T1000 (cell line): ENCODE measurements at regions not wholly inside any gene's neighbourhood (a gene's known extent, or its start where the extent isn't known, plus 50 kb on each side); places are given as distances from the start of the nearest gene placed in this dataset.
"Not testable (repeated sequence)": the region's sequence is repeated elsewhere in the genome, so short reads cannot be mapped to it uniquely, and the experiment has no call there.

Source experiments
- DNase-seq: peaks from one replicate; lab custom pipeline; 2025; ENCODE audit warnings: mixed read lengths; lab: John Stamatoyannopoulos, UW

DNA sequence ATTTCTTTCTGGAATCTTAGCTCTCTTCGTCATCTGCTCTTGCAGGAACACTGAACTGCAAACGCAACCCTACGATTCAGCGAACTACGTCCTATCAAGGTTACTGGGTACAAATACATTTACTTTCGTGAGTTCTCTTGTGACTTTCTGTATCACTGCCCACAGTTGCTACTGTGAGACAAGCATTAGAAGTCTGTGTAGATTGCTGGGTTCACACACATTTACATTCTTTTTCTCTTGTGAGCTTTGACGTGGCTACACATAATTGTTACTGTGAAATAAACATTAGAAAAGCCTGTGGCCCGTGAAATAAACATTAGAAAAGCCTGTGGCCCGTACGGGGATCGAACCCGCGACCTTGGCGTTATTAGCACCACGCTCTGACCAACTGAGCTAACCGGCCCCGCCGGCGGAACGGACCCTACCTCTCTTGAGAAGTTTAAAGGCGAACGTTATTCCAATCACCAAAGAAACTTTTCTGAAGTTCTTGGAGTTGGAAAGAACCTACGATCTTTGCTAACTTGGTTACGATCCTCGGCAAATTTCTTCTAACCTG lies 61.2 kb upstream of the ZNF322 start:
- DNase-seq, result not testable (repeated sequence)

DNA sequence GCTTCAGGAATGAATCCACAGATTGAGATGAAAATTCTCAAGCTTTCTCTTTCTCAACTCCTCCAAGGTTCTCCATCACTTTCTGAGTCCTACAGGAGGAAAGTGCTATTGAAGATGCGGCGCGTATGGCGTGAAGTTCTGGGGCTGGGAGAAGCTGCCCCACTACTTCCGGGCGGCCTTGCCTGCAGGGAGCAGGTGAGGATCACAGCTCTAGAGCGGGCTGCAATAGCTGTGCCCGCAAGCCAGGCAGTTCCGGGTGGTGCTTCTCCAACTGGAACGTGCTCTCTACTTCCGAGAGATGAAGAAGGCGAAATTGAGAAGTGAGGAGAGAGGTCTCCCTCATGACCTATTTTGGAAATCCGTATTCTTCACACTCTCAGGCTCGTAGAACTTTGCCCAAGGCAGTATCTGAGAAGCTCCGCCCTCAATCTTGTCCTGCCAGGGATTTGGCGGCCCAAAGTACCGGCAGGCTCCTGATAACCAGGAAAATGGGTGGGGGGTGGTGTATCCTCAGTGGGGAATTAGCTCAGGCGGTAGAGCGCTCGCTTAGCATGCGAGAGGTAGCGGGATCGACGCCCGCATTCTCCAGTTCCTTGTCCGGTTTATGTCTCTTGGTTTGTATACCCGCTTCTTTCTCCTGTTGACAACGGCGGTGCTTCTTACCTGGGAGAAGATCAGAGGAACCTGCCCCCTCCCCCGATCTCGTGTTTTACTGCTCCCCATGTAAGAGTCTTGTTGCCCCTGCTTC lies 70.6 kb upstream of the ZNF322 start:
- not testable (repeated sequence) for DNase-seq

DNA sequence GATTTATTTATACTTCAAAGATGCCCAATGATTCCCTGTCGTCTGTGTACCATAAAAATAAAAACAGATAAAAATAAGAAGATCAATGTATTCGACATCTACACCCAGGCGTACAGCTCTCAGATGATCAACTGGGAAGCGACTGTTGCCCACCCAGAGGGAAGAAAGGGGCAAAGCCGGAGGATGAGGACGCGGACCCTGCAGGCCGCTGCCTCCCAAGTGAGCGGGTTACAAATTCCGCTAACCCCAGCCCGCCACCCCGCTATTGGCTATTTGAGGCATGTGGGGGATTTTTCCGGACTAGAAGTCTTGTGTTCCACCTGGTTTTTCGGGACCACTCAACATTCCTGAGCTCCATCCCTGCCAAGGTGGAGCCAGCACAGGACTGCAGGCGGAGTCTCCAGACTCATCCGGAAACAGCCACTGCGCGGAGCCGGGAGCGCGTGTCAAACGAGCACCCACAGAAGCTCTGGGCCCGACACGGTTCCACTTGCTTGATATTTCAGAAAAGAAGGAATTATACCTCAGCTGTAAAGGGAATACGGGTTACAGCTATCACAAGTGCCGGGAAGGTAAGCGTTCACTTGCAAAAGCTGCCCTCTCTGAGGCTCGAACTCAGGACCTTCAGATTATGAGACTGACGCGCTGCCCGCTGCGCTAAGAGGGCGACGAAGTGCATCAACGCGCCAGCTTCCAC lies 75.4 kb upstream of the ZNF322 start:
- not testable (repeated sequence) for DNase-seq

DNA sequence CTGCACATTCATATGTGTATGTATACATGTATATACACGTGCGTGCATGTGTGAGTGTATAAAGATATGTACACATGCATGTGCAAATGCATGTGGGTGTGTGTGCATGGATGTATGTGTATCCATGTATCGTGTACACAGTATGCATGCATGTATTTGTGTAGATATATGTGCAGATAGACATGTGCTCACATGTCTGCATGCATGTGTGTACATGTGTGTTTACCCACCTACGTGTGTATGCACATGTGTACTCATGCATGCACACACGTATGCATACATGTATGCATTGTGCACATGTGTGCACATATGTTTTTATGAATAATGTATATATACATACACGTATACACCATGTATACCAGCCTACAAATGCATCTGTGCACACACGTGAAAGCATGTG lies 80.3 kb upstream of the ZNF322 start:
- no peak for DNase-seq

DNA sequence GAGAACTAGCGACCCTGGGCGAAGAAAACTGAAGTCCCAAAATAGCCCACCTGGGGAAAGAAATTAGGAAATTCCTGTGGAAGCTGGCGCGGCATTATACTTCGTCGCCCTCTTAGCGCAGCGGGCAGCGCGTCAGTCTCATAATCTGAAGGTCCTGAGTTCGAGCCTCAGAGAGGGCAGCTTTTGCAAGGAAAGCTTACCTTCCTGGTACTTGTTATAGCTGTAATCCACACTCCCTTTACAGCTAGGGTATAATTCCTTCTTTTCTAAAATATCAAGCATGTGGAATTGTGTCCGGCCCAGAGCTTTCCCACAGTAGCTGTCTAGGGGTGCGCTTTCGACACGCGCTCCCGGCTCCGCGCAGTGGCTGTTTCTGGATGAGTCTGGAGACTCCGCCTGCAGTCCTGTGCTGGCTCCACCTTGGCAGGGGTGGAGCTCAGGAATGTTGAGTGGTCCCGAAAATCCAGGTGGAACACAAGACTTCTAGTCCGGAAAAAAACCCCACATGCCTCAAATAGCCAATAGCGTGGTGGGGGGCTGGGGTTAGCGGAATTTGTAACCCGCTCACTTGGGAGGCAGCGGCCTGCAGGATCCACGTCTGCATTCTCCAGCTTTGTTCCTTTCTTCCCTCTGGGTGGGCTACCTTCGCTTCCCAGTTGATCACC lies 83.7 kb upstream of the ZNF322 start:
- no peak for DNase-seq

DNA sequence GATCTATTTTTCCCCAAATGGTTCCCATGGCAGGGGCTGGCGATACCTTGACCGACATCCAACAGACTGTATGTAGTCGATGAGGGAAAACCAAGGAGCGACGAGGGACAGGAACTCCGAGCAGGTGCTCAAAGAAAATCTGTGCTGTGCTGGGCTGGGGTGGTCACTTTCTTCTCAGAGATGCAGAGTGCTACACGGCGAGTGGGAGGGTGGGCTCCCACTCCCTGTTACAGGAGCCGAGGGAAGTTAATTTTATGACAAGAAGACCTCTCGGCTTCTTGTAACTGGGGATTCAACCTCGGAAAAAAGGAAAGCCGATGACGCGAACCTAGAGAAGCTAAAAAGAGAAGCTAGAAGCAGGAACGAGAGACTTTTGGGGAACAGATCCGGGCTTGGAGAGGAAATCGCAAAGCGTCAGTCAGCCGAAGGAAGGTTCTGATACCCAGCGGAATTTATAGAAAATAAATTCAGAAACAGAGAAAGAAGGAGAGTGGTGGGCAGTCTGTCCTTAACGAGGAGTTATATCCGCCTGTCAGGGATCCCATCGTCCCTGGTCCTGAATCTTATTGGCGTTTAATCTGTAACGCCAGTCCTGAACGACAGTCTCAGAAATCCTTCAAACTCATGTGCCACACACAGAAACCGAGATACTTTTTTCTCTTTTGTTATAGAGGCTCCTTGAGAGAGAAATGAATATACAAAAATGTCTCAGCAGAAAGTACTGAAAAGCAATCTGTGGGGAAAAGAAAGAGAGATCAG lies 84.6 kb upstream of the ZNF322 start:
- DNase-seq, result no peak

DNA sequence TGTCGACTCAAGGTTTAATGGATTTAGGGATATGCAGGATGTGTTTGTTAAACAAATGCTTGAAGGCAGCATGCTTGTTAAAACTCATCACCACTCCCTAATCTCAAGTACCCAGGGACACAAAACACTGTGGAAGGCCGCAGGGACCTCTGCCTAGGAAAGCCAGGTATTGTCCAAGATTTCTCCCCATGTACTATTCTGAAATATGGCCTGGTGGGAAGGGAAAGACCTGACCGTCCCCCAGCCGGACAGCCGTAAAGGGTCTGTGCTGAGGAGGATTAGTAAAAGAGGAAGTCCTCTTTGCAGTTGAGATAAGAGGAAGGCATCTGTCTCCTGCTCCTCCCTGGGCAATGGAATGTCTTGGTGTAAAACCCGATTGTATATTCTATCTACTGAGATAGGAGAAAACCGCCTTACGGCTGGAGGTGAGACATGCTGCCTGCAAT lies 85.3 kb upstream of the ZNF322 start:
- DNase-seq, result not testable (repeated sequence)

DNA sequence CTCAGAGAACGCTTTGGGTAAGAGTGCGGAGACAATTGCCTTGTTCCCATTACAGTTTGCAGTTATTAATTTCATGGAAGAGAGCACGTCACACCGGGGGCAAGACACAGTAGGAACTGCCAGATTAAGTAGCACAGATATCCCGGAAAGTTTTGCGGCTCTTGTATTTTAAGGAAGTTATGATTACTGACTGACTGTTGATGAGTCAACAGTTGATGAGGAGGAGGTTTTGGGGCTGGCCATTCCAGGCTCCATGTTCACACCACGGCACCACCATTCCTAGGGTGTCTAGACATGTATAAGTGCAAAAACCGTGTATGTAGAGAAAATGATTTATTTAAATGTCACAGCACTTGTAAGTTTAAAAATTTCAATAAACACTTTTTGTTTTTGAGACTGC lies 86.4 kb upstream of the ZNF322 start:
- DNase-seq, result not testable (repeated sequence)

DNA sequence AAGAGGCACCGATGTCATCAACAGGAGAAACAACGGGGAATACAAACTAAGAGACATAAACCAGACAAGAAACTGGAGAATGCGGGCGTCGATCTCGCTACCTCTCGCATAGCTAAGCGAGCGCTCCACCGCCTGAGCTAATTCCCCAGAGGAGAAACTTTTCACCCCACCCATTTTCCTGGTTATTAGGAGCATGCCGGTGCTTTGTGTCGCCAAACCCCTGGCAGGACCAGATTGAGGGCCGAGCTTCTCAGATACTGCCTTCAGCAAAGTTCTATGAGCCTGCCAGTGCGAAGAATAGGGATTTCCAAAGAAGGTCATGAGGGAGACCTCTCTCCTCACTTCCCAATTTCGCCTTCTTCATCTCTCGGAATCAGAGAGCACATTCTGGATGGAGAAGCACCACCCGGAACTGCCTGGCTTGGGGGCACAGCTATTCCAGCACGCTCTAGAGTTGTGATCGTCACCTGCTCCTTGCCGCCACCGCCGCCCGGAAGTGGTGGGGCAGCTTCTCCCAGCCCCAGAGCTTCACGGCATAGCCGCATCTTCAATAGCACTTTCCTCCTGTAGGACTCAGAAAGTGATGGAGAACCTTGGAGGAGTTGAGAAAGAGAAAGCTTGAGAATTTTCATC lies 89.7 kb upstream of the ZNF322 start:
- DNase-seq, result not testable (repeated sequence)

DNA sequence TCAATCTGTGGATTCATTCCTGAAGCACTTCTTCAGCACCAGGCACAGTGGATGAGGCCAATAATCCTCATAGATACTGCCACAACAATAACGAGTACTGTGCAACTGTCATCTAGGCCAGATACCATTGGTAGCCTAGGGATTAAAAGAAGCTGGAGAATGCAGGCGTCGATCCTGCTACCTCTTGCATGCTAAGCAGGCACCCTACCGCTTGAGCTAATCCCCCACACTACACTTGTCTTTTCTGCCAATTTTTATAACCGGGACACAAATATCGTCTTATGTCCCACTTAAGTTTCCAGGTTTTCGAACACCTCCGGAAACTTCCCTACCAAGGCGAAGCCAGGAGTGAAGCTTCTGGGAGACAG lies 90.2 kb upstream of the ZNF322 start:
- not testable (repeated sequence) for DNase-seq

DNA sequence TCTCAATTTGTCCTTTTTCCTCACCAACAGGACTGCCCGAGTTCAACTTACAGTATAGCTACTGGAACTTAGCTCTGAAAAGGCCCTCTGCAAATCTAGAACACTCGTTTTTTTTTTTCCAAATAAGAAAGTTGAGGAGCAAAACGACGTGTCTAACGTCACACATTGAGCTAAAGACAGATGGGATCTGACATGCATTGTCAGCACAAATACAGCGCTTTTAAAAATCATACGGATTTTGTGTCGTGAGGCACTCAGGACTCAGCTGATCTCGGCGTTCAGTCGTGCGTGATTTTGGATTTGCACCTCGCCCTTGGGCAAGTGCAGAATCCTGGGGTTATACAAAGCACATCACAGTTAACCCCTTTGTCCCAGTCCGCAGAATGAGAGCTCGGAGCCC lies 94.7 kb upstream of the ZNF322 start:
- DNase-seq, result no peak

DNA sequence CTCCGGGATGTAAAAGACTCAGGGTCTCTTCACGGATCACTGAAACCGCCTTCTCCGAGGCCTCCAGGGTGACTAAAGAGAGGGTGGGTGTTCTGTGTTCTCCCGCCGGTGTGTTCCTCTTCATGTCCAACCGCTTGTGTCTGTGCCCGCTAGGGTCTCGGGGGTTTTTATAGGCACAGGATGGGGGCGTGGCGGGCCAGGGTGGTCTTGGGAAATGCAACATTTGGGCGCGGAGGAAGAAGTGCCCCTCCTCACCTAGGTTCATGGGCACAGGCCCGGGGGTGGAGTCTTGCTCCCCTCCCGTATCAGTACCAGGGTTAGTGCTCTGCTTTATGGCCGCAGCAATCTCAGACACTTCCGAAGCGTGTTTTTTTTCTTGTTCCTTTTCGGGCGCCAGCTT lies 95.3 kb upstream of the ZNF322 start:
- DNase-seq, result not testable (repeated sequence)

DNA sequence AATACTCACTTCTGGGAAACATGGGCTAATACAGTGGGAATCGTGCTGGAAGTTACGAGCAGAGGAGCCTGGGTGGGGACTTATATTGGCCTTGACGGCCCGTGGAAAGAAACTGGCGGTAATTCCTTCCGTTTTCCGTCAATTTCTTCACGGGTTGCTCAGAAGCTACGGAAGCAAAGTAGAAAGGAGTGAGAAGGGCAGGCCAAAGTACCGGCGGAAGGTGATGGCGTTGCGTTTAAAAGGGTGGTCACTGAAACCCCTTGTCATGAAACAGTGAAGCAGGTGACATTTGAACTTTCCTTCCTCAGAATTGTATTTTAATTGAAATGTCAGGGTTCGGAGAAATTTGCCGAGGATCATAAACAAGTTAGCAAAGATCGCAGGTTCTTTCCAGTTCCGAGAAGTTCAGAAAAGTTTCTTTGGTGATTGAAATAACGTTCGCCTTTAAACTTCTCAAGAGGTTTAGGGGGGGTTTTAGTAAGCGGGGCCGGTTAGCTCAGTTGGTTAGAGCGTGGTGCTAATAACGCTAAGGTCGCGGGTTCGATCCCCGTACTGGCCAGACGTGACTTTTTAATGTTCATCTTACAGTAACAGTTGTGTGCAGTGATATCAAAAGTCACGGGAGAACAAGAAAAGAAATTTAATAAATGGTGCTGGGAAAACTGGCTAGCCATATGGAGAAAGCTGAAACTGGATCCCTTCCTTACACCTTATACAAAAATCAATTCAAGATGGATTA lies 96.7 kb upstream of the ZNF322 start:
- DNase-seq, result not testable (repeated sequence)

DNA sequence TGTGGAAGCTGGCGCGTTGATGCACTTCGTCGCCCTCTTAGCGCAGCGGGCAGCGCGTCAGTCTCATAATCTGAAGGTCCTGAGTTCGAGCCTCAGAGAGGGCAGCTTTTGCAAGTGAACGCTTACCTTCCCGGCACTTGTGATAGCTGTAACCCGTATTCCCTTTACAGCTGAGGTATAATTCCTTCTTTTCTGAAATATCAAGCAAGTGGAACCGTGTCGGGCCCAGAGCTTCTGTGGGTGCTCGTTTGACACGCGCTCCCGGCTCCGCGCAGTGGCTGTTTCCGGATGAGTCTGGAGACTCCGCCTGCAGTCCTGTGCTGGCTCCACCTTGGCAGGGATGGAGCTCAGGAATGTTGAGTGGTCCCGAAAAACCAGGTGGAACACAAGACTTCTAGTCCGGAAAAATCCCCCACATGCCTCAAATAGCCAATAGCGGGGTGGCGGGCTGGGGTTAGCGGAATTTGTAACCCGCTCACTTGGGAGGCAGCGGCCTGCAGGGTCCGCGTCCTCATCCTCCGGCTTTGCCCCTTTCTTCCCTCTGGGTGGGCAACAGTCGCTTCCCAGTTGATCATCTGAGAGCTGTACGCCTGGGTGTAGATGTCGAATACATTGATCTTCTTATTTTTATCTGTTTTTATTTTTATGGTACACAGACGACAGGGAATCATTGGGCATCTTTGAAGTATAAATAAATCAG lies 106.8 kb upstream of the ZNF322 start:
- not testable (repeated sequence) for DNase-seq

DNA sequence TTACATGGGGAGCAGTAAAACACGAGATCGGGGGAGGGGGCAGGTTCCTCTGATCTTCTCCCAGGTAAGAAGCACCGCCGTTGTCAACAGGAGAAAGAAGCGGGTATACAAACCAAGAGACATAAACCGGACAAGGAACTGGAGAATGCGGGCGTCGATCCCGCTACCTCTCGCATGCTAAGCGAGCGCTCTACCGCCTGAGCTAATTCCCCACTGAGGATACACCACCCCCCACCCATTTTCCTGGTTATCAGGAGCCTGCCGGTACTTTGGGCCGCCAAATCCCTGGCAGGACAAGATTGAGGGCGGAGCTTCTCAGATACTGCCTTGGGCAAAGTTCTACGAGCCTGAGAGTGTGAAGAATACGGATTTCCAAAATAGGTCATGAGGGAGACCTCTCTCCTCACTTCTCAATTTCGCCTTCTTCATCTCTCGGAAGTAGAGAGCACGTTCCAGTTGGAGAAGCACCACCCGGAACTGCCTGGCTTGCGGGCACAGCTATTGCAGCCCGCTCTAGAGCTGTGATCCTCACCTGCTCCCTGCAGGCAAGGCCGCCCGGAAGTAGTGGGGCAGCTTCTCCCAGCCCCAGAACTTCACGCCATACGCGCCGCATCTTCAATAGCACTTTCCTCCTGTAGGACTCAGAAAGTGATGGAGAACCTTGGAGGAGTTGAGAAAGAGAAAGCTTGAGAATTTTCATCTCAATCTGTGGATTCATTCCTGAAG lies 111.6 kb upstream of the ZNF322 start:
- not testable (repeated sequence) for DNase-seq

DNA sequence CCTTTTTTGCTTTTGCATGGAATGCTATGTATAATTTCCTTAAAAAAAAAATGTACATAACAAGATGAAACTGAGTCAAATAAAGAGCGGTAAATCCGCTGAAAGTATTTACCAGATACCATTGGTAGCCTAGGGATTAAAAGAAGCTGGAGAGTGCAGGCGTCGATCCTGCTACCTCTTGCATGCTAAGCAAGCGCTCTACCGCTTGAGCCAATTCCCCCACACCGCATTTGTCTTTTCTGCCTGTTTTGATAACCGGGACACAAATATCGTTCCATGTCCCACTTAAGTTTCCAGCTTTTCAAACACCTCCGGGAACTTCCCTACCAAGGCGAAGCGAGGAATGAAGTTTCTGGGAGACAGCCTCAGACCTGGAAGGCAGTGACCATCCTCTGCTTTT lies 113.9 kb upstream of the ZNF322 start:
- DNase-seq, result not testable (repeated sequence)

DNA sequence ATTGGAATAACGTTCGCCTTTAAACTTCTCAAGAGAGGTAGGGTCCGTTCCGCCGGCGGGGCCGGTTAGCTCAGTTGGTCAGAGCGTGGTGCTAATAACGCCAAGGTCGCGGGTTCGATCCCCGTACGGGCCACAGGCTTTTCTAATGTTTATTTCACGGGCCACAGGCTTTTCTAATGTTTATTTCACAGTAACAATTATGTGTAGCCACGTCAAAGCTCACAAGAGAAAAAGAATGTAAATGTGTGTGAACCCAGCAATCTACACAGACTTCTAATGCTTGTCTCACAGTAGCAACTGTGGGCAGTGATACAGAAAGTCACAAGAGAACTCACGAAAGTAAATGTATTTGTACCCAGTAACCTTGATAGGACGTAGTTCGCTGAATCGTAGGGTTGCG lies 121.0 kb upstream of the ZNF322 start:
- DNase-seq, result not testable (repeated sequence)

DNA sequence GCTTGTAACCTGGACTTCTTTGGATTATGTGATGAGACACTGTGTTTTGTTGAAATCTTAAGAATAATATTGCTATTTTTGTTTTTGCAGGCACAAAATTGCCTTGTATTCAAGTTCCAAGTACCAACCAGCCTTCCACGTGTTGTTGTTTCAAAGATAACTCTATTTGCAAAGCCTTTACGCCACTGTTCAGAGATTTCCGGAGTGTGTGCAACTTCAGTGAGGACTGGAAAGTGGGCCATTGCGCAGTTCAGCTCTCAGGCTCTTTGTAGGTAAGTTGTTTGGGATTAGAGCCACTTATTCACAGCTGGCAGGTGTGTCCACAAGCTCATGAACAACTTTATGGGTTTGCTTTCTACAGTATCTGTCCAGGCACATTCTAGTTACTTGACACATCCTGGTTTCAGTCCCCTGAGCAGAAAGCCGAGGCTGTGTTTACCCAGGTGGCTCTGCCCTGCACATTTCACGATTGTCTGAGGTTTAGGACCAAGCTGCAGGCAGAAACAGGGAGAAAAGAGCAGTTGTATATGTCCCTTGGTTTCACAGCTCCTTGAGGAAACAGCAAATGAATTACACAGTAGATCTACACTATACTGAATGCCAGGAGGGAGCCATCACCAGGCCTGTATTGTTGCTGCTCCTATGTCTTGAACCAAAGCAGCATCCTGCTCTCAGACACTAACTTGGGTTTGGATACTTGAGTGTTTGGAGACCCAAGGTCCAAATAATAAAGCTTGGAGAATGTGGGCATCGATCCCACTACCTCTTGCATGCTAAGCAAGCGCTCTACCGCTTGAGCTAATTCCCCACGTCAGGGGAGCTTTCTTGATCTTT lies 136.1 kb upstream of the ZNF322 start:
- not testable (repeated sequence) for DNase-seq
